Left kidney (tissue), 1 donor: ENCODE measurements at regions not wholly inside any gene's neighbourhood (a gene's known extent, or its start where the extent isn't known, plus 50 kb on each side); places are given as distances from the start of the nearest gene placed in this dataset.
"Not testable (repeated sequence)": the region's sequence is repeated elsewhere in the genome, so short reads cannot be mapped to it uniquely, and the experiment has no call there.

Source experiments
- DNase-seq: peaks from one replicate; pipeline ENCODE4 v3.0.0-alpha.2; 2013

DNA sequence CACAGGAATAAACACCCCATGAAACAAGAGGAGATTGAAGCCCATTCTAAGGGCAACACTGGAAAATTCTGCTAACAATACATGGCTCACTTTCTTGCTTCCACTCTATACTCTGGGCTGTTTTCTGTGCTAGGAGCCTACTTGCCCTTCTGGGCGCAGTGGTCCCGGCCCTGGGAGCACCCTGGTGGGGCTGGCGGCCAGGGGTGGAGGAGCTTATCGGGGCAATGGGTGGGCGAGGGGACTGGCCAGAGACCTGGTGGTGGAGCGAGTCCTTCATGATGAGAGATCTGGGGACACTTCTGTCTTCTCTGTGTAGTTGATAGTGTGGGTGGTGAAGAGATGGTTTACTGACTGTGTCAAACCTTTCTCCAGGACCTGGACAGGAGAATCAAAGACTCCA is 1128.5 kb downstream of the TBL1XR1 start:
- no peak for DNase-seq

DNA sequence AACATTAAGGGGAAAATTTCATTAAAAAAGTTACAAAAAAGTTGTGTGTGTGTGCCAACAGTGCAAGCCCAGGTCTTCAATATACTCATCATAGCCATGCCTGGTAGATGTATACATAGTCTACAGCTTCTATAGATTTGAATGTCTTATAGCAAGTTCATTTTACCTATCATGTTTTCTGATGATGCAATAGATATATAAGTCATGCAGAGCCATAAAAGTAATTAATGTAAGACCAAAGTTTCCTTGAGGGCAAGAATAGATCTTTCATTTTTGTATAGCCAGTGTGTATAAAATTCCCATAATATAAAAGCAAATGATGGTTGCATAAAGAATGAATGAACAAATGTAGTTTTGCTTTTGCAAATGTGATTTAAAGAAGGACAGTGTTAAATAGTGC is 1138.4 kb downstream of the TBL1XR1 start:
- DNase-seq = no peak

DNA sequence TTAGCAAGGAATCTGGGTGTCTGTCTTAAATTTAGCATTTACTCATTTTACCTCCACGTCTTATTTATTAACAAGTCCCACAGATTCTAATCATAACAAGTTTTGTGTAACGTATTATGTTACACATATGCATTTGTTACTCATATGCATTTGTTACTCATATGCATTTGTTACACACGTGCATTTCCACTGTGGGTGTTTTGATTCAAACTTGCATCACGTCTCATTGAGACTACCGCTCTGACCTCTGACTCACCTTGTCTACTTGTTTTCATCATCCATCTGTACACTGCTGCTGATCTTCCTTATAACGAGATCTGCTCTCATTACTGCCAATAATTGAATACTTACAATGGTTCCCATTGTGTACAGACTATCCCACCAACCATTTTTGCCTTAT is 1141.4 kb downstream of the TBL1XR1 start:
- no peak for DNase-seq

DNA sequence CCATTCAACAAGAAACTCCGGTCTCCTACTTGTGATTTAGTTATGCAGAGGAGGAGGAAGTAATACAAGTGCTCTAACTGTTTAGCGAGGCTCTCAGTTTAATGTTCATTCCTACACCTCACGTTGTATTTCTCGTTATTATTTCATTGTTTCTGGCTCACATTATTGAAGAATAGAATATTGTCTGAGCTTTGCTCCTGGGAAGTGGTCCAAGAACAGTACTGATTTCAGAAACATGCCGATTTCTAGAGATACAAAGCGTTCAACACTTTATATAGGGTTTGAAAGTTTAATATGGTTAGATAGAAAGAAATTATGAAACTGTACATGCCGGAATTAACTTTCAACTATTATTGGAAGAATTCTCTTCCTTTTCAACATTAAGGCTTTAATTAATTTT is 1145.5 kb downstream of the TBL1XR1 start:
- no peak for DNase-seq

DNA sequence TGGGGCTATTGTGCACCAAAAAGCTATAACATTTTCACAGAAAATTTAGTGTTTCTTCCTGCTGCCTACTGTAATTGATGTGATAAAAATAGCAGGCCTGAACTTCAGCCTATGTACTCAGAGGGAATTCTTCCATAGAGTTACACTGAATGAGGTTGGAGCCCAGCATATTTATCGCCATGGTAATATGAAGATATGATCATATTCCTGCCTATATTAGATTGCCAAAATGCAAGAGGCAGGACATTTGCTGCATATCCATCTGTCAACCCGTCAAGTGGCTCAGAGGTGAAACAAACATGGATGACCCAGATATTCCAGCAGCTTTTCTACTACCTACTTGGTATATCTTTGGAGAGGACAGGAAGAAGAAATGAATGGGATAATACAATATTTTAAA is 1150.6 kb downstream of the TBL1XR1 start:
- DNase-seq = no peak

DNA sequence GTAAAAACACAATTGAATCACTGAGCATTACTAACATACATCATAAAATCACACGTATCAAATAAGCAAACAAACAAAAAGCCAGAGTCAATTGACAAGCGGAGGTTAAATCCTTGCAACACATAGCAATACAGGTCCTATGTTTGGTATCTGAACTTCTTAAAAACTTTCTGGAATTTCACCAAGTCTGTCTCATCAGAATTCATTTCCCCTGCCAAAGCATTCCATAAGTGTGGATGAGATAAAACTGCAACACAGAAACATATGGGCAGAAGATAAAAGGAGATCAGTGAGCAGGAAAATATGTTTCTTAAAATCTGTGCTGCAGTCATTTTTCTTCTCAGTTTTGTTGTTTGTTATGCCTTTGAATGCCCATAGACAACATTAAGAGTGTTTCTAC is 1155.5 kb downstream of the TBL1XR1 start:
- no peak for DNase-seq

DNA sequence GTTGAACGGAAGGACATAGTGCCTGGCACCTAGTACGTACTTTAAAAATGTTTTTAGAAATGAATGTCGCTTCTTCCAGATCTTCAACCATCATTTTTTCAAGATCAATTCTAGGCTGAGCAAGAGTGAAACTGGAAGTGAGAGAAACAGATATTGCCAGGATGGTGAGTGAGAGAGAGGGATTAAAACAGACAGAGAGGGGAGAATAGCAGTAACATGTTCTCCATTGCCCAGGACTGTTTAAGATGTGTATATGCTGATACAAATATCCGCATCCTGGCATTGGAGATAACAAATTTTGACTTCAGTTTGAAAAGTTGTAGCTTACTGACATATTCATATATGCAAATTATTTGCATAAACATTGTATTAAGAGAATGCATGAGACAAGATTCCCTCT is 1156.1 kb downstream of the TBL1XR1 start:
- DNase-seq = no peak

DNA sequence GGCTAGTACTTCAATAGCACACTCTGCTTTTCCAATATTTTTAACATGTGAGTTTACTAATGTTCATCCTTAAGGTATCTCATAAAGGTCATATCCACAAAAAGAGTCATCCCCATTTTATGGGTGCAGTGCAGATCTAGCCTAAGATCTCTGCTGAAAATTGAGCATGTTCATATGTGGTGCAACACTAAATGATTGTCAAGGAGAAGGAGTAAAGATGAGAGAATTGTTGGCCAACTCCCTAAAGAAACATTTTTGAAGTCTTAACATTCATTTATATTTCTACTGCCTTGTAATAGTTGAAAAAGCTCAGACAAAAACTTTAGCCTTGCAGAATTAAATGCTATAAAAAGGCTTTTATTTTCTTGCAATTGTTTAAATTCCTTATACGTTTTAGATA is 1159.6 kb downstream of the TBL1XR1 start:
- no peak for DNase-seq

DNA sequence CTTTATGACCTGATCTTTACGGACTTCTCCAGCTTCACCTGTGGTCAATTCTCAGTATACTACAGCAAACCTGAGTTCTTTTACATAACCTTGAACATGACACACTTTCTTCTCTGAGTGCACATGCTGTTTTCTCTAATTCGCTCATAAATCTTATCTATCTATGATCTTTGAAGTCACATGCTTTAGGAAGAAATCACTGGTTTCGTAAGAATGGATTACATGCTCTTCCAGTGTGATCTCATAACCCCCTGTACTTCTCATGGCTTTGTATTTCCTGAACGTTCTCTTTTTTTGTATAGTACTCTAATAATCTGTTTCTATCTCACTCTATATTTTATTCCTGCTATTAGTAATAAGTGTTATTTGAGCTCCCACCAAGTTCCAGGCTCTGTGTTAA is 1165.2 kb downstream of the TBL1XR1 start:
- DNase-seq = no peak

DNA sequence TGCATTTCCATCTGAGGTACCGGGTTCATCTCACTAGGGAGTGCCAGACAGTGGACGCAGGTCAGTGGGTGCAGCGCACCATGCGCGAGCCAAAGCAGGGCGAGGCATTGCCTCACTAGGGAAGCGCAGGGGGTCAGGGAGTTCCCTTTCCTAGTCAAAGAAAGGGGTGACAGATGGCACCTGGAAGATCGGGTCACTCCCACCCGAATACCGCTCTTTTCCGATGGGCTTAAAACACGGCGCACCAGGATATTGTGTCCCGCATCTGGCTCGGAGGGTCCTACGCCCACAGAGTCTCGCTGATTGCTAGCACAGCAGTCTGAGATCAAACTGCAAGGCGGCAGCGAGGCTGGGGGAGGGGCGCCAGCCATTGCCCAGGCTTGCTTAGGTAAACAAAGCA is 1157.1 kb downstream of the NAALADL2 start:
- not testable (repeated sequence) for DNase-seq

DNA sequence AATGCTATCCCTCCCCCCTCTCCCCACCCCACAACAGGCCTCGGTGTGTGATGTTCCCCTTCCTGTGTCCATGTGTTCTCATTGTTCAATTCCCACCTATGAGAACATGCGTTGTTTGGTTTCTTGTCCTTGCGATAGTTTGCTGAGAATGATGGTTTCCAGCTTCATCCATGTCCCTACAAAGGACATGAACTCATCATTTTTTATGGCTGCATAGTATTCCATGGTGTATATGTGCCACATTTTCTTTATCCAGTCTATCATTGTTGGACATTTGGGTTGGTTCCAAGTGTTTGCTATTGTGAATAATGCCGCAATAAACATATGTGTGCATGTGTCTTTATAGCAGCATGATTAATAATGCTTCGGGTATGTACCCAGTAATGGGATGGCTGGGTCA is 1156.1 kb downstream of the NAALADL2 start:
- not testable (repeated sequence) for DNase-seq

DNA sequence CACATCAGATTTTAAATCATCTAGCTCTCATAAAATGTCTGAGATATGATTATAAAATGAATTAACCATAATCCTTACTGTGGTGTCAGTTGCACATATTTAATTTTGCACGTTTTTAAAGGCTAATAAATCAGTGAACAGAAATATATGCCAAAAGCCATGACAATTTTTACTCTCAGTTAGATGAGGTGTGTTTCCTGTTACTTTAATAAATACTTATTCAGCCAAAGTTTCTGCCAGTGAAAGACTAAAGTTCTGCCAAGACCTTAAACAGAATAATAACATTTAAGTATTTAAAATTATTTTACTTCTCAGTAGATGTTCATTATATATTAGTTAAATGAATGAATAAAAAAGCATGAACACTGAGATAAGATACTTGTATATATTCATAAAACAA is 1150.1 kb downstream of the NAALADL2 start:
- no peak for DNase-seq

DNA sequence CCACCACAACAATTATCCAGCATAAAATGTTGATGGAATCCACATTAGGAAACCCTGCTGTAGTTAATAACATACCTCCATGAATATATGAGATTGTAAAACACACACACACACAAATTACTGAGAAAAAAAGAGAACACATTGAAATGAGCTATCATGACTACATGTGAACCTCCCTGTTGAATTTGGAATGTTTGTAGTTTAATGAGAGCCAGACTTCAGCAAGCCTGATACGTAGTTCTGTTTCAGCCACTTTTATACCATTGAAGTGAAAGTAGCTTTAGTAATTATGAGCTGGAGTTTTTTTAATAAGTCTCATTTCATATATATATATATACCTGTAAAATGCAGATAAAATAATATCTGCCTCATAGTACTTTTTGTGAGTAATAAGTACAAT is 1146.4 kb downstream of the NAALADL2 start:
- no peak for DNase-seq

DNA sequence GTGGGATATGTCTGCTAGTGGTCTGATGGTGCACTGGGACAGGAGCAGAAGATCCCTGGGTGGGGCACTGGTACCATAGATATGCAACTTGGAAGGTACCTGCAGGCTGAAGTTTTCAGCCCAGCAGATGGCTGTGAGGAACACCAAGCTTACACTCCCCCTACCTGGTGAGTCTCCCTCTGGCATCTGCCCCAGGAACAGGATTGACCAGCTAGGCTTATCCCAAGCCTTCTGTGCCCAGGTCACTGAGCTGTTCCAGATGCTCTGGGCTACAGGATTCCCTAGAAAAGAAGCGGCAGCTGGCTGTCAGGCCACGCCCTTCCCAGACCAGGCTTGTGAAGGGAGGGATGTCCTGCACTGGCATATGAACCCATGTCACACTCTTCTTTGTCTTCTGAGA is 1130.0 kb downstream of the NAALADL2 start:
- no peak for DNase-seq

DNA sequence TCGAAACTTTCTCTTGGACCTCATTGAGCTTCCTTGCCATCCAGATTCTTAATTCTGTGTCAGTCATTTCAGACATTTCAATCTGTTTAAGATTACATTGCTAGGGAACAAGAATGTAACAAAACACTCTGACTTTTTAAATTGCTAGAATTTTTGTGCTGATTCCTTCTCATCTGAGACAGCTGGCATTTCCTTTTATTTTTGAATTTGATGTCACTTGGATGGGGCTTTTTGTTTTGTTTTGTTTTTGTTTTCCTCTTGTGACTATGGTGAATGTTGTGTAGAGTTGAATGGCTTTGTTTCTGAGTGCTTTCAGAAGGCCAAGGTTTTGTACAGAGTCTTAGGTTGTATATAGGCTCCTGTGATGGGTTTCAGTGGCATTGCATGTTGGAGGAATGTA is 1129.3 kb downstream of the NAALADL2 start:
- DNase-seq = no peak

DNA sequence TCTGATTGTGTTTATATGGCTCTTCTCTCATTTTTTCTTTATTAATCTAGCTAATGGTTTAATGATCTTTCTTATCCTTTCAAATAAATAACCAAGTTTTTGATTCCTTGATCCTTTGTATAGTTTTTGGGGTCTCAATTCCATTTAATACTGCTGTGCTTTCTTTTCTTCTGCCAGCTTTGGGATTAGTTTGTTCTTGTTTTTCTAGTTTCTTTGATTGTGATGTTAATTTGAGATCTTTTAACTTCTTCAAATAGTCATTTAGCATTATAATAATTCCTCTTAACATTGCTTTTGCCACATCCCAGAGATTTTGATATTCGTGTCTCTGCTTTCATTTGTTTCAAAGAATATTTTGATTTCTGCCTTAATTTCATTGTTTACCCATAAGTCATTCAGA is 1126.6 kb downstream of the NAALADL2 start:
- no peak for DNase-seq

DNA sequence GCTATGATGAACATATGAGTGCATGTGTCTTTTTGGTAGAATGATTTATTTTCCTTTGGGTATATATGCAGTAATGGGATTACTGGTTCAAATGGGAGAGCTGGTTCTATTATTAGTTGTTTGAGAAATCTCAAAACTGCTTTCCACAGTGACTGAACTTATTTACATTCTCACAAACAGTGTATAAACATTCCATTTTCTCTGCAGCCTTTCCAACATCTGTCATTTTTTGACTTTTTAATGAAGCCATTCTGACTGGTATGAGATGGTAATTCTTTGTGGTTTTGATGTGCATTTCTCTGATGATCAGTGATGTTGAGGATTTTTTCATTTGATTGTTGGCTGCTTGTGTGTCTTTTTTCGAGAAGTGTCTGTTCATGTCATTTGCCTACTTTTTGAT is 1124.2 kb downstream of the NAALADL2 start:
- DNase-seq = no peak

DNA sequence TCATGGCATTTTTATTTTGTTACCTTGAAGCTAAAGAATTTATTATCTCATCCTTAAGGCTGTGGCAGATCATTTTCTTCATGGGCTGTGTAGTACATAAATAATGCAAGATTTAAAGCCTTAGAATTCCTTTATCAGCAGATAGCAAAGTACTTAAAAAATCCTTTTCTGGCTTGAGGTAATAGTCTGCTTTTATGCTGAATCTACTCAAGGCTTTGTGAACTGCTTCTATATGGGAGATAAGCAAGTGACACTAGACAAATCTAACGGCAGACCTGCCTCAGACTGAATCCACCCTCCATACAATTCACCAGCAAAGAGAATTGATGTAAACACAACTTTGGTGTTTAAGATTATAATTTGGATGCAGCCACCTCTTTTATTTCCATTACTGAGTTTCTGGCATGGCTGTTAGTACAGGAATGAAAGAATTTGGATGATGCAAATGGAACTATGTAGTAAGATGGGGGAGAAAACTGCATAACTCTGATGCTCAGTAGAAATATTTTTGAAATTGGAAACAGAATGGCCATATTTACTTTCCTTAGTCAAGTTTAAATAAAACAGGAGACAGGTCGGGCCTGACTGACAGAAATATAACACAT is 1121.5 kb downstream of the NAALADL2 start:
- no peak for DNase-seq

DNA sequence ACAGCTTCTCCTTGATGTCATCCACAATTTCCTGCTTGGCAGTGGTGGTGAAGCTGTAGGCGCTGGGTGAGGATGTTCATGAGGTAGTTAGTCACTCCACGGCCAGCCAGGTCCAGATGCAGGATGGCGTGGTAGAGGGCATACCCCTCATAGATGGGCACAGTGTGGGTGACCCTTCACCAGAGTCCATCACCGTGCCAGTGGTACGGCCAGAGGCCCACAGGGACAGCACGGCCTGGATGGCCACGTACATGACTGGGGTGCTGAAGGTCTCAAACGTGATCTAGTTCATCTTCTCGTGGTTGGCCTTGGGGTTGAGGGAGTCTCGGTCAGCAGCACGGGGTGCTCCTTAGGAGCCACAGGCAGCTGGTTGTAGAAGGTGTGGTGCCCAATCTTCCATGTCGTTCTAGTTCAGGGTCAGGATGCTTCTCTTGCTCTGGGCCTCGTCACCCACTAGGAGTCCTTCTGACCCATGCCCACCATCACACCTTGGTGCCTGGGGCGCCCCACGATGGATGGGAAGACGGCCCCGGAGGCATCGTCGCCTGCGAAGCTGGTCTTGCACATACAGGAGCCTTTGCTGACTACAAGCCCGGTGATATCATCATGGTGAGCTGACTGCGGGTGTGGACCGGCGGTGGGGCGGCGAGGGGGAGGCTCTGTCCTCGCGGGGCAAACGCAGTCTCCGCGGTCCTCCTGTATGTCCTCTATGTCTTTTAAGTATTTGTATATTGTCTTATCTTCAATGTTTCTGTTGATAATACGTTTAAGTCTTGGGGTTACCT is 1119.0 kb downstream of the NAALADL2 start:
- DNase-seq = no peak

DNA sequence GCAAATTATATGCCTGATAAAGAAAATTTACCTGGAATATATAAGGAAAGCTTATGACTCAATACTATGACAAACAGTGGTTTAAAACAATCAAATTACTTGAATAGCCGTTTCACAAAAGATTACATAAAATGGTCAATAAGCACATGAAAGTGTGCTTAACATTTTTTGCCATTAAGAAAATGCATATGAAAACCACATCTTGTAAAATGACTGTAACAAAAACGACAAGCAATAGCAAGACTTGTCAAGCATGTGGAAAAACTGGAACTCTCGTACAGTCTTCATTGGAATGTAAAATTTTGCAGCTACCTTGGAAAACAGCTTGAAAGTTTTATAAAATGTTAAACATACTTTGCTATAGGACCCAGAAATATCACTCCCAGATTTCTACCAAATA is 1110.3 kb downstream of the NAALADL2 start:
- DNase-seq = no peak

DNA sequence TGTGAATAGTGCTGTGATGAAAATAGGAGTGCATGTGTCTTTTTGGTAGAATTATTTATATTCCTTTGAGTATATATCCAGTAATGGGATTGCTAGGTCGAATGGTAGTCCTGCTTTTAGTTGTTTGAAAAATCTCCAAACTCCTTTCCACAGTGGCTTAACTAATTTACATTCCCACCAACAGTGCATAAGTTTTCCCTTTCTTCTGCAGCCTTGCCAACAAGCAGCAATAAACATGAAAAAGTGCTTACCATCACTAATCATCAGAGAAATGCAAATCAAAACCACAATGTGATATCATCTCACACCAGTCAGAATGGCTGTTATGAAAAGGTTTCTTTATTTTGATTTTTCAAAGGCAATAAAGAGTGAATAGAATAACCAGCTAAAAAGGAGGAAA is 1105.9 kb downstream of the NAALADL2 start:
- no peak for DNase-seq

DNA sequence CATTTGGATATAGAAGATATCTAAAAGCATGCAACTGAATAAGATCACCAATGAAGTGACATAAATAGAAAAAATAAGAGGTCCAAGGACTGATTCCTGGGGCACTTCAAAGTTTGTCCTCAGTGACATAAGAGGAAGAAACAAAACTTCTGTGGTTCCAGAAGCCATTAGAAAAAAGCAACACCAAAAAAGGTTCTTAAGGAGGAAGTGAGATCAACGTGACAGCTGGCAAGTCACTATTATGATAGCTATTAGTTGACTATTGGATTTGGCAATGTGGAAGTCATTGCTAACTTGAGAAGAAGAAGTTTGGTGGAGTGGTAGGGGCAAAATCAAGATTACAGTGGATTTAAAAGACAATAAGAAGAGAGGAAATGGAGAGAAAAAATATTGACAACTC is 1098.3 kb downstream of the NAALADL2 start:
- no peak for DNase-seq

DNA sequence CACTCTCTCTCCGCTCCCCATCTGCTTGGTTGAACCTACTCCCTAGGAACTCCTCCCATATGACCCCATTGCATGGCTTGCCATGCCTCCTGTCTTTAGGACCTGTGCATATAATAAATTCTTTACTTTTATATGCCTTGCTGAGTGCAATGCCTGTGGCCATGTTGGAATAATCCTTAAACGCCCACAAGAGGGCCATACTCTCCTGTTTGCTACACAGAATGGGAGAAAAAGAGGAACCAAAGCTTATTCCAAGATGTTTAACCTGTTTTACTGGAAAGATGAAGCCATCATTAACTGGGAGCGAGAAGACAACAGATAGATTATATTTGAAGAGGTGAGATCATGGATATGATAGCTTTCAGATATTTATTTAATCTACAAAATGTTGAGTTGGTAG is 1097.8 kb downstream of the NAALADL2 start:
- DNase-seq = no peak

DNA sequence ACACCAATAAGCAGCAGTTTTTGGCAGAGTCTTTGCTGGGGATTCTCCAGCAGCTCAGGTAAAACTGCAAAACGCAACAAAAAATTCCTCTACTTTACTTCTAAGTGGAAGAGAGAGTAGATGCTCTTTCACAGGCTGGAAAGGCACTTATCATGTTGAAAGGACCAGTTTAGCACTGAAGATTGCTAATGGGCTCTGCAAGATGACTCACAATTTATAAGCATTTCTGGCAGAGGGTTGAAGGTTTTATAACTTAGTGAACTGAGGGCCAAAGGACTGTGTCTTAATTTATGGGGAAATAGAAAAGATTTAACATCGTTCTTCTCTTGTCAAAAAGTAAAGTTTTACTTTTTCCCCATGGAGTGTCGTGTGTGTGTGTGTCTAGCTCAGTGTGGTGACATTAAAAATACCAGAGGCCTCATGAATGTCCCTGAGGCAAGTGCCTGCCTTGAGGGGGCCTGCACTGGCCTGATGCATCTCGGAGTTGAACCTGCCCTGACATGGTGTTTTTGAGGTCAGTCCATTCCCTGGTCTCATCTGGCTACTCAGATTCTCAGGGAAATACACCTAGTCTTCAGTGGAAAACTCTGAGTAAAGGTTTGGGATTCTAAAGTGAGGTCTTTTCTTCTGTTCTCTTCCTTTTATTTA is 1092.0 kb downstream of the NAALADL2 start:
- no peak for DNase-seq
